ENCODE measurements at regions not wholly inside any gene's neighbourhood (a gene's known extent, or its start where the extent isn't known, plus 50 kb on each side); places are given as distances from the start of the nearest gene placed in this dataset.

GRCh38 chr11:86141727-86142126, 72.8 kb upstream of the PICALM start:
- no peak for TF ChIP-seq POLR2AphosphoS5 (IDR thresholded peaks at IDR 0.05; ENCODE audit: low read depth, low read length)
- TF ChIP-seq POLR2A (IDR thresholded peaks at IDR 0.05; ENCODE audit: low read depth, low read length) = no peak

Data from GM12891 (cell line).